ENCODE measurements at regions not wholly inside any gene's neighbourhood (a gene's known extent, or its start where the extent isn't known, plus 50 kb on each side); places are given as distances from the start of the nearest gene placed in this dataset.

DNA sequence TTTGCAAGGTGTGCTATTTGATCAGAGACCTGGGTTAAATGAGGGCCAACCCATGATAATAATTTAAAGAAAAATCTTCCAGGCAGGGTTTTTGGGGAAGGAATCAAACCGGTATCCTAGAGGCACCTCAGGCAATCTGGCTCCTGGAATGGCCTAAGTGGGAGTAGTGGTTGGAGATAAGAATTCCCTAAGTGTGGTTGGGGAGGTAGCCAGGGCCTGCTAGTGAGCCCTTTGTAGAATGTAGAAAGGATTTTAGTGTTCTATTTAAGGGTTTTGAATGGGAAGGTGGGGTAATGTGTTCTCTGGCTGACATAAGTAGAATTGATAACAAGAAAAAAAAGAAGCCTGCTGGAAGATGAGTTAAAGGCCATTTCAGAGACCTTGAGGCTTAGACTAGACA lies 422.2 kb downstream of the XIRP2 start:
- TF ChIP-seq, protein P1, sequence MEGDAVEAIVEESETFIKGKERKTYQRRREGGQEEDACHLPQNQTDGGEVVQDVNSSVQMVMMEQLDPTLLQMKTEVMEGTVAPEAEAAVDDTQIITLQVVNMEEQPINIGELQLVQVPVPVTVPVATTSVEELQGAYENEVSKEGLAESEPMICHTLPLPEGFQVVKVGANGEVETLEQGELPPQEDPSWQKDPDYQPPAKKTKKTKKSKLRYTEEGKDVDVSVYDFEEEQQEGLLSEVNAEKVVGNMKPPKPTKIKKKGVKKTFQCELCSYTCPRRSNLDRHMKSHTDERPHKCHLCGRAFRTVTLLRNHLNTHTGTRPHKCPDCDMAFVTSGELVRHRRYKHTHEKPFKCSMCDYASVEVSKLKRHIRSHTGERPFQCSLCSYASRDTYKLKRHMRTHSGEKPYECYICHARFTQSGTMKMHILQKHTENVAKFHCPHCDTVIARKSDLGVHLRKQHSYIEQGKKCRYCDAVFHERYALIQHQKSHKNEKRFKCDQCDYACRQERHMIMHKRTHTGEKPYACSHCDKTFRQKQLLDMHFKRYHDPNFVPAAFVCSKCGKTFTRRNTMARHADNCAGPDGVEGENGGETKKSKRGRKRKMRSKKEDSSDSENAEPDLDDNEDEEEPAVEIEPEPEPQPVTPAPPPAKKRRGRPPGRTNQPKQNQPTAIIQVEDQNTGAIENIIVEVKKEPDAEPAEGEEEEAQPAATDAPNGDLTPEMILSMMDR (IDR thresholded peaks at IDR 0.05) = no peak
- TF ChIP-seq POLR2A (IDR thresholded peaks at IDR 0.05) = no peak
